ENCODE measurements at regions not wholly inside any gene's neighbourhood (a gene's known extent, or its start where the extent isn't known, plus 50 kb on each side); places are given as distances from the start of the nearest gene placed in this dataset.
"Not testable (repeated sequence)": the region's sequence is repeated elsewhere in the genome, so short reads cannot be mapped to it uniquely, and the experiment has no call there.

- no peak for DNase-seq
These were observed 57.3 kb upstream of the ADGRA3 start for GRCh38 chr4:22573198-22573597.

- no peak for DNase-seq
These were observed 57.8 kb upstream of the ADGRA3 start for GRCh38 chr4:22573641-22574040.

GRCh38 chr4:22574424-22574823, 58.6 kb upstream of the ADGRA3 start:
- no peak for DNase-seq

GRCh38 chr4:22574880-22575279, 59.0 kb upstream of the ADGRA3 start:
- no peak for DNase-seq

- no peak for DNase-seq
These were observed 71.4 kb upstream of the ADGRA3 start for GRCh38 chr4:22587253-22587652.

GRCh38 chr4:22593933-22594332, 78.1 kb upstream of the ADGRA3 start:
- DNase-seq: no peak

- no peak for DNase-seq
These were observed 79.8 kb upstream of the ADGRA3 start for GRCh38 chr4:22595684-22596083.

- no peak for DNase-seq
These were observed 80.5 kb upstream of the ADGRA3 start for GRCh38 chr4:22596409-22596808.

GRCh38 chr4:22597471-22597870, 81.6 kb upstream of the ADGRA3 start:
- DNase-seq: no peak

GRCh38 chr4:22598113-22599047, 82.5 kb upstream of the ADGRA3 start:
- not testable (repeated sequence) for DNase-seq

GRCh38 chr4:22599228-22599928, 83.5 kb upstream of the ADGRA3 start:
- DNase-seq: not testable (repeated sequence)

GRCh38 chr4:22599929-22600432, 84.1 kb upstream of the ADGRA3 start:
- not testable (repeated sequence) for DNase-seq

GRCh38 chr4:22601638-22602037, 85.8 kb upstream of the ADGRA3 start:
- not testable (repeated sequence) for DNase-seq

- DNase-seq: peak; percentile 3 to 28
These were observed 85.4 kb upstream of the GBA3 start for GRCh38 chr4:22607382-22607781.

- DNase-seq: not testable (repeated sequence)
These were observed 82.7 kb upstream of the GBA3 start for GRCh38 chr4:22609951-22610525.

- DNase-seq: no peak
These were observed 78.6 kb upstream of the GBA3 start for GRCh38 chr4:22614114-22614513.

GRCh38 chr4:22616516-22616915, 76.2 kb upstream of the GBA3 start:
- no peak for DNase-seq

GRCh38 chr4:22620144-22620543, 72.6 kb upstream of the GBA3 start:
- not testable (repeated sequence) for DNase-seq

- DNase-seq: not testable (repeated sequence)
These were observed 70.8 kb upstream of the GBA3 start for GRCh38 chr4:22621970-22622369.

- not testable (repeated sequence) for DNase-seq
These were observed 68.7 kb upstream of the GBA3 start for GRCh38 chr4:22624002-22624401.

GRCh38 chr4:22625311-22625710, 67.4 kb upstream of the GBA3 start:
- no peak for DNase-seq

- DNase-seq: not testable (repeated sequence)
These were observed 64.9 kb upstream of the GBA3 start for GRCh38 chr4:22627851-22628250.

All from SHP77 (cell line).